ENCODE measurements at regions not wholly inside any gene's neighbourhood (a gene's known extent, or its start where the extent isn't known, plus 50 kb on each side); places are given as distances from the start of the nearest gene placed in this dataset.

- no peak for TF ChIP-seq CTCF (IDR thresholded peaks at IDR 0.05)
- TF ChIP-seq POLR2A (IDR thresholded peaks at IDR 0.05): no peak
Observed at GRCh38 chr13:104008541-104009435, 942.6 kb upstream of the SLC10A2 start.
